Stimulated activated naive CD8-positive, alpha-beta T cell treated with anti-CD3 and anti-CD28 coated beads, Interleukin-15, amount 100 ng/mL, for 72 hours (primary cell): ENCODE measurements at regions not wholly inside any gene's neighbourhood (a gene's known extent, or its start where the extent isn't known, plus 50 kb on each side); places are given as distances from the start of the nearest gene placed in this dataset.
A peak's percentile ranks its signal among the peaks of the same experiment; 100 is the strongest.

Experiments
- ATAC-seq: fragments of 150-1000 bp; cut with Tn5 transposase; 2 replicates; pipeline ENCODE4 v1.10.0; 2021; ENCODE audit warnings: mild to moderate bottlenecking, moderate library complexity
- DNase-seq, 2 donors: peaks; one replicate each; pipeline ENCODE4 v3.0.0; 2021 to 2022
- H3K27ac Mint-ChIP-seq, 2 donors: one replicate each; pipeline ENCODE4 v1.8.0; 2022; ENCODE audit warnings: mild to moderate bottlenecking in 2 of 2, mixed read lengths in 2 of 2, moderate library complexity in 2 of 2
- H3K27me3 Mint-ChIP-seq: one replicate; pipeline ENCODE4 v1.8.0; 2022; ENCODE audit warnings: mixed read lengths
- H3K4me1 Mint-ChIP-seq: one replicate; pipeline ENCODE4 v1.8.0; 2022; ENCODE audit warnings: mild to moderate bottlenecking, mixed read lengths
- H3K4me3 Mint-ChIP-seq, 2 donors: one replicate each; pipeline ENCODE4 v1.8.0; 2022; ENCODE audit warnings: mild to moderate bottlenecking in 2 of 2, mixed read lengths in 2 of 2, moderate library complexity in 1 of 2
- H3K9me3 Mint-ChIP-seq, 2 donors: one replicate each; pipeline ENCODE4 v1.8.0; 2022; ENCODE audit warnings: mixed read lengths in 2 of 2

- Mint-ChIP-seq H3K9me3 (peaks cover 0 to 6% of the 10 kb centered on the region in 2 donors), H3K4me1 (peaks cover 6% of the 10 kb centered on the region), H3K27ac (no peak overlapping the region), H3K27me3 (peaks cover 30% of the 10 kb centered on the region), H3K4me3 (no peak overlapping the region)
- no peak for DNase-seq
- ATAC-seq: no peak
Observed at GRCh38 chr4:56197387-56197786, 189.9 kb downstream of the AASDH start.

GRCh38 chr4:56195025-56195424, 192.3 kb downstream of the AASDH start:
- no peak for ATAC-seq
- no peak for DNase-seq
- H3K27me3 Mint-ChIP-seq: peaks cover 22% of the 10 kb centered on the region
- H3K4me3 Mint-ChIP-seq: no peak overlapping the region
- H3K9me3 Mint-ChIP-seq: peaks cover 0 to 14% of the 10 kb centered on the region in 2 donors
- H3K4me1 Mint-ChIP-seq: peaks cover 6% of the 10 kb centered on the region
- no peak overlapping the region for H3K27ac Mint-ChIP-seq

GRCh38 chr4:56191534-56191933, 195.8 kb downstream of the AASDH start:
- Mint-ChIP-seq H3K27me3 (peaks cover 20% of the 10 kb centered on the region), H3K27ac (no peak overlapping the region)
- ATAC-seq: no peak

GRCh38 chr4:56187688-56188087, 199.6 kb downstream of the AASDH start:
- DNase-seq (no peak), ATAC-seq (no peak)
- Mint-ChIP-seq H3K27ac (no peak overlapping the region), H3K27me3 (peaks cover 23% of the 10 kb centered on the region), H3K4me1 (peaks cover under 1% of the 10 kb centered on the region), H3K4me3 (no peak overlapping the region), H3K9me3 (peaks cover 0 to 9% of the 10 kb centered on the region in 2 donors)

More at GRCh38 chr4:56191534-56191933, 195.8 kb downstream of the AASDH start:
- Mint-ChIP-seq H3K4me3 (no peak overlapping the region), H3K9me3 (peaks cover 0 to 14% of the 10 kb centered on the region in 2 donors), H3K4me1 (peaks cover 6% of the 10 kb centered on the region)
- DNase-seq: no peak

GRCh38 chr4:56186808-56187523, 200.3 kb downstream of the AASDH start:
- Mint-ChIP-seq H3K4me3 (no peak overlapping the region), H3K9me3 (peaks cover 0 to 7% of the 10 kb centered on the region in 2 donors), H3K4me1 (peaks cover 4% of the 10 kb centered on the region), H3K27ac (no peak overlapping the region), H3K27me3 (peaks cover 23% of the 10 kb centered on the region)
- no peak for DNase-seq
- no peak for ATAC-seq

GRCh38 chr4:56185901-56186300, 201.4 kb downstream of the AASDH start:
- no peak overlapping the region for H3K4me3 Mint-ChIP-seq
- H3K9me3 Mint-ChIP-seq: no peaks in the 10 kb centered on the region
- peaks cover 23% of the 10 kb centered on the region for H3K27me3 Mint-ChIP-seq
- no peak overlapping the region for H3K27ac Mint-ChIP-seq
- no peak for DNase-seq
- peaks cover 15% of the 10 kb centered on the region for H3K4me1 Mint-ChIP-seq
- ATAC-seq: no peak

GRCh38 chr4:56184214-56184613, 203.1 kb downstream of the AASDH start:
- Mint-ChIP-seq H3K27ac (no peak overlapping the region), H3K27me3 (peaks cover 23% of the 10 kb centered on the region), H3K4me3 (no peak overlapping the region), H3K9me3 (no peaks in the 10 kb centered on the region), H3K4me1 (peaks cover 18% of the 10 kb centered on the region)
- DNase-seq (no peak), ATAC-seq (no peak)

- H3K27me3 Mint-ChIP-seq: peaks cover 24% of the 10 kb centered on the region
- DNase-seq: no peak
- no peak overlapping the region for H3K4me3 Mint-ChIP-seq
Observed at GRCh38 chr4:56183344-56183959, 203.8 kb downstream of the AASDH start.

GRCh38 chr4:56182356-56182755, 204.9 kb downstream of the AASDH start:
- H3K27me3 Mint-ChIP-seq: peaks cover 34% of the 10 kb centered on the region
- no peak overlapping the region for H3K27ac Mint-ChIP-seq
- peaks cover 4 to 10% of the 10 kb centered on the region in 2 donors for H3K9me3 Mint-ChIP-seq
- peaks cover 18% of the 10 kb centered on the region for H3K4me1 Mint-ChIP-seq
- H3K4me3 Mint-ChIP-seq: no peak overlapping the region
- ATAC-seq: no peak
- DNase-seq: no peak

More at GRCh38 chr4:56183344-56183959, 203.8 kb downstream of the AASDH start:
- H3K27ac Mint-ChIP-seq: no peak overlapping the region
- peaks cover 18% of the 10 kb centered on the region for H3K4me1 Mint-ChIP-seq
- ATAC-seq: no peak
- no peaks in the 10 kb centered on the region for H3K9me3 Mint-ChIP-seq

GRCh38 chr4:56181140-56181953, 205.9 kb downstream of the AASDH start:
- Mint-ChIP-seq H3K4me1 (peaks cover 18% of the 10 kb centered on the region), H3K27me3 (peaks cover 36% of the 10 kb centered on the region), H3K9me3 (peaks cover 4 to 18% of the 10 kb centered on the region in 2 donors), H3K27ac (peak overlapping the region; percentile 45 to 75), H3K4me3 (peak overlapping the region; percentile 26 to 51)
- peak in 1 of 2 donors; percentile 5 for DNase-seq
- ATAC-seq: peak; percentile 69

- Mint-ChIP-seq H3K9me3 (peaks cover 10 to 13% of the 10 kb centered on the region in 2 donors), H3K4me1 (no peaks in the 10 kb centered on the region), H3K4me3 (no peak overlapping the region), H3K27me3 (peaks cover 10% of the 10 kb centered on the region), H3K27ac (no peak overlapping the region)
- DNase-seq (no peak), ATAC-seq (no peak)
Observed at GRCh38 chr4:56169061-56169460, 218.2 kb downstream of the AASDH start.

GRCh38 chr4:56164907-56165306, 216.2 kb downstream of the CEP135 start:
- no peaks in the 10 kb centered on the region for H3K4me1 Mint-ChIP-seq
- ATAC-seq (no peak), DNase-seq (no peak)
- H3K9me3 Mint-ChIP-seq: peaks cover 10 to 13% of the 10 kb centered on the region in 2 donors
- H3K27me3 Mint-ChIP-seq: peaks cover 10% of the 10 kb centered on the region
- no peak overlapping the region for H3K27ac Mint-ChIP-seq
- H3K4me3 Mint-ChIP-seq: no peak overlapping the region

GRCh38 chr4:56160636-56161035, 211.9 kb downstream of the CEP135 start:
- Mint-ChIP-seq H3K27me3 (no peaks in the 10 kb centered on the region), H3K4me1 (no peaks in the 10 kb centered on the region), H3K9me3 (no peaks in the 10 kb centered on the region), H3K4me3 (no peak overlapping the region), H3K27ac (peak overlapping the region in 1 of 2 donors; percentile 46)
- DNase-seq: no peak
- no peak for ATAC-seq

GRCh38 chr4:56158483-56158882, 209.7 kb downstream of the CEP135 start:
- H3K4me3 Mint-ChIP-seq: no peak overlapping the region
- ATAC-seq (no peak), DNase-seq (no peak)
- H3K27ac Mint-ChIP-seq: no peak overlapping the region
- peaks cover 8% of the 10 kb centered on the region for H3K27me3 Mint-ChIP-seq
- H3K4me1 Mint-ChIP-seq: no peaks in the 10 kb centered on the region
- H3K9me3 Mint-ChIP-seq: no peaks in the 10 kb centered on the region

- H3K27me3 Mint-ChIP-seq: peaks cover 12% of the 10 kb centered on the region
- no peak overlapping the region for H3K4me3 Mint-ChIP-seq
- no peaks in the 10 kb centered on the region for H3K9me3 Mint-ChIP-seq
- ATAC-seq (no peak), DNase-seq (no peak)
- H3K4me1 Mint-ChIP-seq: no peaks in the 10 kb centered on the region
- no peak overlapping the region for H3K27ac Mint-ChIP-seq
Observed at GRCh38 chr4:56156141-56156540, 207.4 kb downstream of the CEP135 start.

- DNase-seq (no peak), ATAC-seq (no peak)
- Mint-ChIP-seq H3K9me3 (no peaks in the 10 kb centered on the region), H3K27me3 (peaks cover 12% of the 10 kb centered on the region), H3K4me1 (no peaks in the 10 kb centered on the region), H3K27ac (no peak overlapping the region), H3K4me3 (no peak overlapping the region)
Observed at GRCh38 chr4:56155432-56155831, 206.7 kb downstream of the CEP135 start.
